ENCODE measurements at regions not wholly inside any gene's neighbourhood (a gene's known extent, or its start where the extent isn't known, plus 50 kb on each side); places are given as distances from the start of the nearest gene placed in this dataset.

DNA sequence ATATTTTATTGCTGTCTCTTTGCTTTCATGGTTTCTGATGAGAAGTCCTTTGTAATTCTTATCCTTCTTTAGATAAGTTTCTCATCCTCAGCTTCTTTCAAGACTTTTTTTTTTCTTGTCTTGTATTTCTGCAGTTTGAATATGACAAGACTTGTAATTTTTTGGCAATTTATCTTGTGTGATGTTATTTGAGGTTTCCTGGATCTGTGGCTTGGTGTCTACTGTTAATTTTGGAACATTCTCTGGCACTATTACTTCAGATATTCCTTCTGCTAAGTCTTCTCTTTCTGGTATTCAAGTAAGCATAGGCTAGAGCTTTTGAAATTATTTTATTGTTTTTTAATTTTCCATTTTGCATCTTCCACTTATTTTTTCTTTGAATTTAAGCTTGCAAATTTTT is 1083.2 kb downstream of the CNTNAP5 start:
- no peak overlapping the region for H3K4me3 ChIP-seq (ENCODE audit: low read length)
- H3F3A ChIP-seq (ENCODE audit: insufficient read depth, low read length) = no peaks in the 10 kb centered on the region
- H4K20me1 ChIP-seq (ENCODE audit: insufficient read depth, low read length) = no peaks in the 10 kb centered on the region
- no peak overlapping the region for H2AFZ ChIP-seq (ENCODE audit: low read length)
- no peaks in the 10 kb centered on the region for H3K27me3 ChIP-seq (replicated peaks; ENCODE audit: insufficient read depth, low read length)
- H3K4me1 ChIP-seq (ENCODE audit: low read length) = no peaks in the 10 kb centered on the region
- H3K79me2 ChIP-seq (ENCODE audit: low read length) = no peaks in the 10 kb centered on the region
- no peak overlapping the region for H3K27ac ChIP-seq (ENCODE audit: low read length)
- no peak overlapping the region for H3K4me2 ChIP-seq (ENCODE audit: low read depth, low read length)
- no peaks in the 10 kb centered on the region; the same call in 1 of the 2 replicates for H3K9me3 ChIP-seq (replicated peaks; ENCODE audit: insufficient read depth, low read length)
- DNase-seq = no peak
- no peak overlapping the region for H3K9ac ChIP-seq (ENCODE audit: low read length)
- TF ChIP-seq EZH2phosphoT487 (IDR thresholded peaks at IDR 0.05; ENCODE audit: low read length) = no peak
- no peak for TF ChIP-seq EZH2 (optimal IDR thresholded peaks at IDR 0.05; ENCODE audit: low read depth, low read length)
- TF ChIP-seq, protein P1, sequence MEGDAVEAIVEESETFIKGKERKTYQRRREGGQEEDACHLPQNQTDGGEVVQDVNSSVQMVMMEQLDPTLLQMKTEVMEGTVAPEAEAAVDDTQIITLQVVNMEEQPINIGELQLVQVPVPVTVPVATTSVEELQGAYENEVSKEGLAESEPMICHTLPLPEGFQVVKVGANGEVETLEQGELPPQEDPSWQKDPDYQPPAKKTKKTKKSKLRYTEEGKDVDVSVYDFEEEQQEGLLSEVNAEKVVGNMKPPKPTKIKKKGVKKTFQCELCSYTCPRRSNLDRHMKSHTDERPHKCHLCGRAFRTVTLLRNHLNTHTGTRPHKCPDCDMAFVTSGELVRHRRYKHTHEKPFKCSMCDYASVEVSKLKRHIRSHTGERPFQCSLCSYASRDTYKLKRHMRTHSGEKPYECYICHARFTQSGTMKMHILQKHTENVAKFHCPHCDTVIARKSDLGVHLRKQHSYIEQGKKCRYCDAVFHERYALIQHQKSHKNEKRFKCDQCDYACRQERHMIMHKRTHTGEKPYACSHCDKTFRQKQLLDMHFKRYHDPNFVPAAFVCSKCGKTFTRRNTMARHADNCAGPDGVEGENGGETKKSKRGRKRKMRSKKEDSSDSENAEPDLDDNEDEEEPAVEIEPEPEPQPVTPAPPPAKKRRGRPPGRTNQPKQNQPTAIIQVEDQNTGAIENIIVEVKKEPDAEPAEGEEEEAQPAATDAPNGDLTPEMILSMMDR (IDR thresholded peaks at IDR 0.05; ENCODE audit: low read length) = no peak
- H3K36me3 ChIP-seq (replicated peaks; ENCODE audit: insufficient read depth, low read length) = no peaks in the 10 kb centered on the region
- H3K9me2 ChIP-seq (replicated peaks; ENCODE audit: insufficient read depth, low read length) = no peaks in the 10 kb centered on the region

DNA sequence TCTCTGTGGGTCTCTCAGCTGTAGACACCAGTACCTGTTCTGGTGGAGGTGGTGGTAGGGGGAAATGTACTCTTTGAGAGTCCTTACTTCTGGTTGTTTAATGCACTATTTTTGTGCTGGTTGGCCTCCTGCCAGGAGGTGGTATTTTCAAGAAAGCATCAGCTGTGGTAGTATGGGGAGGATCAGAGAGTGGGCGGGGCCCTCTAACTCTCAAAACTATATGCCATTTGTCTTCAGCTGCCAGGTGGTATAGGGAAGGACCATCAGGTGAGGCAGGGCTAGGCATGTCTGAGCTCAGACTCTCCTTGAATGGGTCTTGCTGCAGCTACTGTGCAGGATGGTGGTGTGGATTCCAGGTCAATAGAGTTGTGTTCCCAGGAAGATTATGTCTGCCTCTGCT is 1100.8 kb downstream of the CNTNAP5 start:
- TF ChIP-seq, protein P1 (IDR thresholded peaks at IDR 0.05; ENCODE audit: low read length) = no peak
- TF ChIP-seq EZH2phosphoT487 (IDR thresholded peaks at IDR 0.05; ENCODE audit: low read length) = no peak
- TF ChIP-seq EZH2 (optimal IDR thresholded peaks at IDR 0.05; ENCODE audit: low read depth, low read length) = no peak
- Histone ChIP-seq H3K4me3 (ENCODE audit: low read length) (no peak overlapping the region), H2AFZ (ENCODE audit: low read length) (no peak overlapping the region)

DNA sequence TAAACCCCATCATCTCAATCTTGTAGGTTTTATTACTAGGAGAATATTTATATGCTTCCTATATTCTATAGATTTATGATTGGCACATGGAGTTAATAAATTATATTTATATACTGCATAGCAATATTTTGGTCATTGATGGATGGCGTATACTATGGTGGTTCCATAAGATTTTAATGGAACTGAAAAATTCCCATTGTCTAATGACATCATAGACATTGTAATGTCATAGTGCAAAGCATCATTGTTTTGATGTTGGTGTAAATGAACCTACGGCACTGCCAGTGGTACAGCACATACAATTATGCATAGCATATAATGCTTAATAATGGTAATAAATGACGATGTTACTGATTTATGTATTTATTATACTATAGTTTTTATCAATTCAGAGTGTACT is 1135.9 kb downstream of the CNTNAP5 start:
- Histone ChIP-seq H3K9me2 (replicated peaks; ENCODE audit: insufficient read depth, low read length) (no peaks in the 10 kb centered on the region), H2AFZ (ENCODE audit: low read length) (no peak overlapping the region), H3K27ac (ENCODE audit: low read length) (no peak overlapping the region), H3K36me3 (replicated peaks; ENCODE audit: insufficient read depth, low read length) (no peaks in the 10 kb centered on the region), H3K9ac (ENCODE audit: low read length) (no peak overlapping the region), H3K4me3 (ENCODE audit: low read length) (no peak overlapping the region), H3K4me1 (ENCODE audit: low read length) (no peaks in the 10 kb centered on the region), H3K79me2 (ENCODE audit: low read length) (no peaks in the 10 kb centered on the region), H3K27me3 (replicated peaks; ENCODE audit: insufficient read depth, low read length) (no peaks in the 10 kb centered on the region), H4K20me1 (ENCODE audit: insufficient read depth, low read length) (no peaks in the 10 kb centered on the region), H3F3A (ENCODE audit: insufficient read depth, low read length) (no peaks in the 10 kb centered on the region), H3K4me2 (ENCODE audit: low read depth, low read length) (no peak overlapping the region), H3K9me3 (replicated peaks; ENCODE audit: insufficient read depth, low read length) (no peaks in the 10 kb centered on the region)
- TF ChIP-seq, protein P1 (IDR thresholded peaks at IDR 0.05; ENCODE audit: low read length) = no peak
- TF ChIP-seq EZH2phosphoT487 (IDR thresholded peaks at IDR 0.05; ENCODE audit: low read length) = no peak
- DNase-seq = no peak

More for the DNA sequence above, 1100.8 kb downstream of the CNTNAP5 start:
- H3K79me2 ChIP-seq (ENCODE audit: low read length) = no peaks in the 10 kb centered on the region
- peak; percentile 78 for DNase-seq
- H3K4me2 ChIP-seq (ENCODE audit: low read depth, low read length) = no peak overlapping the region
- H3K9ac ChIP-seq (ENCODE audit: low read length) = no peak overlapping the region
- H3K9me2 ChIP-seq (replicated peaks; ENCODE audit: insufficient read depth, low read length) = no peaks in the 10 kb centered on the region
- H3K9me3 ChIP-seq (replicated peaks; ENCODE audit: insufficient read depth, low read length) = no peaks in the 10 kb centered on the region
- no peaks in the 10 kb centered on the region for H4K20me1 ChIP-seq (ENCODE audit: insufficient read depth, low read length)
- no peaks in the 10 kb centered on the region for H3K27me3 ChIP-seq (replicated peaks; ENCODE audit: insufficient read depth, low read length)
- no peaks in the 10 kb centered on the region for H3F3A ChIP-seq (ENCODE audit: insufficient read depth, low read length)
- no peaks in the 10 kb centered on the region for H3K36me3 ChIP-seq (replicated peaks; ENCODE audit: insufficient read depth, low read length)
- H3K4me1 ChIP-seq (ENCODE audit: low read length) = no peaks in the 10 kb centered on the region
- no peak overlapping the region for H3K27ac ChIP-seq (ENCODE audit: low read length)
